ENCODE measurements at regions not wholly inside any gene's neighbourhood (a gene's known extent, or its start where the extent isn't known, plus 50 kb on each side); places are given as distances from the start of the nearest gene placed in this dataset.

DNA sequence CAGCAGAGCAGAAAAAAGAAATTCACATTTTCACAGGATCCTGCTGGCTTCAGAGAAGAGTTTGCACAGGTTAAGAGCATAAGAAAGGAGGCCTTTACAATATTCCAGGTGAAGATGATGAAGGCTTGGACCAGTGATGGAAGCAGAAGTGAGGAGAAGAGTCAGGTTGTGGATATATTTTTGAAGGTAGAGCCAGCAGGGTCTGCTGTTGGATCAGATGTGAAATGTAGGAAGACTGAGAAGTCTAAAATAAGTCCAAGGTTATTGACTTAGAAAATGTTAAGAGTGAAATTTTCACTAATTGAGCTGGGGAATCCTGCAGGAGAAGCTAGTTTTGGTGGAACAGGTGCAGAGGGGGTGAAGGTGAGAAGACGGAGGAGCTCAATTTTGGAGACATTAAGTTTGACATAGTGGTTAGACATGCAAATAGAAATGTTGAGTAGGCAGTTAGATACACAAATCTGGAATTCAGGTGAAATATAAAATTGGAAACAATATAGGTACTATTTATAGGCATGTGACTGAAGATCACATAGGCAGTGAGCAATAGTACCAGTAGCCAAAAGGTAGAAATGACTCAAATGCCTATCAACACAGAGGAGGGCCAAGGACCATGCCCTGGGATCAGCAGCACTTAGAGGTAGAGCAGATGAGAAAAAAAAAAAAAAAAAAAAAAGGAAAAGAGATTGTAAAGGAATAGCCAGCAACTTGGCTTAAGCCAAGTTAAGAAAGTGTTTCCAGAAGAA, 252.0 kb downstream of the AASDHPPT start:
- CTCF ChIA-PET = no interaction called here
- Mint-ChIP-seq H3K27me3 (no peaks in the 10 kb centered on the region), H3K4me1 (no peaks in the 10 kb centered on the region), H3K4me3 (no peak overlapping the region), H3K36me3 (no peaks in the 10 kb centered on the region), H3K27ac (no peak overlapping the region), H3K9me3 (peaks cover 0 to 16% (median 4%) of the 10 kb centered on the region in 3 donors)
- H3K27me3 ChIP-seq (replicated peaks in 1 of 2; ENCODE audit: control insufficient read depth in 2 of 2, extremely low read depth in 1 of 2, insufficient read depth in 2 of 2, low read length in 1 of 2) = no peaks in the 10 kb centered on the region
- ATAC-seq (replicated peaks in 1 of 4) (no peak), DNase-seq (no peak)
- H3K36me3 ChIP-seq (ENCODE audit: control insufficient read depth in 2 of 2, extremely low read depth in 1 of 2, insufficient read depth in 1 of 2, low read length in 1 of 2) = no peaks in the 10 kb centered on the region
- no peak overlapping the region for H3K27ac ChIP-seq (ENCODE audit: low read length)
- no peak overlapping the region for H3K4me3 ChIP-seq (ENCODE audit: control insufficient read depth in 1 of 2, extremely low read depth in 1 of 2, low read length in 1 of 2)
- POLR2A ChIA-PET = no interaction called here
- 88% methylated on average over 1 of the region's 1 CpG for WGBS (ENCODE audit: insufficient coverage)
- H3K9me3 ChIP-seq = no peaks in the 10 kb centered on the region
- H3K4me1 ChIP-seq (ENCODE audit: control insufficient read depth in 1 of 2, extremely low read depth in 1 of 2, insufficient read depth in 2 of 2, low read length in 2 of 2) = no peaks in the 10 kb centered on the region

DNA sequence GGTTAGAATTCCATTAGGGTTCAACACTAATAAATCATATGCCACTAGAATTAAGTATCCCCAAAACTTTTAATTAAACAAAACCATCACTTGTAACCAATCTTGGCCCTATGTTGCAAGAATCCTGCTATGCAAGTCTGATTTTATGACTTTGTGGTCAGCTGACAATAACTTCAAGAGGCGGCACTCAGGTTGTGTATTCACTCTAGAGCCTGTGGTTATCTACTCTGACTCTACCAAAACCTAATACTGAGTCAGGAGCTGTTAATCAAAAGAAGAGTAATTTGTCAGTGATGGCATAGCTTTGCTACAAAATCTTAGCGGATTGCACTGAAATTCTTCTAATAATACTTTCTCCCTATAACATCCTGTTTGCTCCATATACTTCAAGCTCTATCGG, 253.7 kb downstream of the AASDHPPT start:
- Histone ChIP-seq H3K4me3 (ENCODE audit: control insufficient read depth in 1 of 2, extremely low read depth in 1 of 2, low read length in 1 of 2) (no peak overlapping the region), H3K27me3 (replicated peaks in 1 of 2; ENCODE audit: control insufficient read depth in 2 of 2, extremely low read depth in 1 of 2, insufficient read depth in 2 of 2, low read length in 1 of 2) (no peaks in the 10 kb centered on the region), H3K9me3 (no peaks in the 10 kb centered on the region), H3K27ac (ENCODE audit: low read length) (no peak overlapping the region), H3K36me3 (ENCODE audit: control insufficient read depth in 2 of 2, extremely low read depth in 1 of 2, insufficient read depth in 1 of 2, low read length in 1 of 2) (no peaks in the 10 kb centered on the region), H3K4me1 (ENCODE audit: control insufficient read depth in 1 of 2, extremely low read depth in 1 of 2, insufficient read depth in 2 of 2, low read length in 2 of 2) (no peaks in the 10 kb centered on the region)
- Mint-ChIP-seq H3K9me3 (peaks cover 0 to 16% (median 4%) of the 10 kb centered on the region in 3 donors), H3K36me3 (no peaks in the 10 kb centered on the region), H3K27me3 (no peaks in the 10 kb centered on the region), H3K4me3 (no peak overlapping the region), H3K4me1 (no peaks in the 10 kb centered on the region), H3K27ac (no peak overlapping the region)
- 60% methylated on average over 1 of the region's 3 CpGs for WGBS (ENCODE audit: insufficient coverage)
- DNase-seq = no peak
- CTCF ChIA-PET = no interaction called here
- ATAC-seq (replicated peaks in 1 of 4) = no peak
- POLR2A ChIA-PET = no interaction called here

DNA sequence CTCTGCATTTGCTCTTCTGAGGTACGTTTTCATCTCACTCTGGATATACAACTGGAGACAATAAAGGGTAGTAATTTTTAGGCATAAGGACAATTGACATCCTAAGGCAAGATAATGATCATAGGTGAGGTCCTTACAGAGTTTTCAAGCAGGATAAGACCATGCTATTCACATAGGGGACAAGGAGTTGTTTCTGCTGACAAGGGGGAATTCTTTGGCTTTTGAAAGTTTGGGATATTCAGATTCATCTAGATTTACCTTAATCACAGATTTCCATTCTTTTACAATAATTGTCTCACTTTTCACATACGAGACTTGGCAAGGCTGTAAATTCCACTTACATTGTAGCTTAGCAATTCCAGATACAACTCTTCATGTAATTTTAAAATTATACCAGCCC, 256.2 kb downstream of the AASDHPPT start:
- Histone ChIP-seq H3K4me3 (ENCODE audit: control insufficient read depth in 1 of 2, extremely low read depth in 1 of 2, low read length in 1 of 2) (no peak overlapping the region), H3K9me3 (no peaks in the 10 kb centered on the region), H3K27me3 (replicated peaks in 1 of 2; ENCODE audit: control insufficient read depth in 2 of 2, extremely low read depth in 1 of 2, insufficient read depth in 2 of 2, low read length in 1 of 2) (no peaks in the 10 kb centered on the region), H3K27ac (ENCODE audit: low read length) (no peak overlapping the region), H3K4me1 (ENCODE audit: control insufficient read depth in 1 of 2, extremely low read depth in 1 of 2, insufficient read depth in 2 of 2, low read length in 2 of 2) (no peaks in the 10 kb centered on the region), H3K36me3 (ENCODE audit: control insufficient read depth in 2 of 2, extremely low read depth in 1 of 2, insufficient read depth in 1 of 2, low read length in 1 of 2) (no peaks in the 10 kb centered on the region)
- no peaks in the 10 kb centered on the region for H3K27me3 Mint-ChIP-seq
- ATAC-seq (replicated peaks in 1 of 4) (no peak), DNase-seq (no peak)
- H3K4me3 Mint-ChIP-seq = no peak overlapping the region
- ChIA-PET POLR2A (no interaction called here), CTCF (no interaction called here)
- no CpG with 5 or more reads among the region's 2 CpGs for WGBS (ENCODE audit: insufficient coverage)
- no peak overlapping the region for H3K27ac Mint-ChIP-seq
- no peaks in the 10 kb centered on the region for H3K36me3 Mint-ChIP-seq
- no peaks in the 10 kb centered on the region for H3K4me1 Mint-ChIP-seq
- peaks cover 0 to 5% (median 4%) of the 10 kb centered on the region in 3 donors for H3K9me3 Mint-ChIP-seq

DNA sequence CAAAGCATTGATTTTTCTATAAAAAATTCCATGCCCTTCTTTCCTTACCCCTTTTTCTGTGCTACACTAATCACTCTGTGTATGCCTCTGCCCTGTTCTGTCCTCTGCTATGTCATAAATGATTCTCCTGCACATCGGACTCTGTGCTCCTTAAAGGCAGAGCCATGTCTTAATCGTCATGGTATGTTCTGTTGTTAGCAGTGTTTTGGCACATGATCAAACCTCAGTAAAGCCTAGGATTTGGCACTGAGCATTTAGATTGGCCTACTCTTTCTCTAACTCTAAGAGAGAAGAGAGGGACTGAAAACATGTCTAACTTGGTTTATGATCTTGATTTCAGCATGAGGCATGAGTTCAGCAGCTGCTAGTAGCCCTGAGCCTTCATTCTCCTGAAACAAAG, 266.9 kb downstream of the AASDHPPT start:
- H3K4me1 Mint-ChIP-seq = no peaks in the 10 kb centered on the region
- no peaks in the 10 kb centered on the region for H3K9me3 ChIP-seq
- H3K27me3 Mint-ChIP-seq = no peaks in the 10 kb centered on the region
- WGBS (ENCODE audit: insufficient coverage) = no CpG with 5 or more reads among the region's 2 CpGs
- H3K4me3 ChIP-seq (ENCODE audit: control insufficient read depth in 1 of 2, extremely low read depth in 1 of 2, low read length in 1 of 2) = no peak overlapping the region
- CTCF ChIA-PET = no interaction called here
- H3K4me1 ChIP-seq (ENCODE audit: control insufficient read depth in 1 of 2, extremely low read depth in 1 of 2, insufficient read depth in 2 of 2, low read length in 2 of 2) = no peaks in the 10 kb centered on the region
- H3K36me3 ChIP-seq (ENCODE audit: control insufficient read depth in 2 of 2, extremely low read depth in 1 of 2, insufficient read depth in 1 of 2, low read length in 1 of 2) = no peaks in the 10 kb centered on the region
- H3K9me3 Mint-ChIP-seq = peaks cover 2 to 9% (median 6%) of the 10 kb centered on the region in 3 donors
- H3K27ac ChIP-seq (ENCODE audit: low read length) = no peak overlapping the region
- POLR2A ChIA-PET = no interaction called here
- DNase-seq (no peak), ATAC-seq (replicated peaks in 1 of 4) (no peak)
- no peaks in the 10 kb centered on the region for H3K27me3 ChIP-seq (replicated peaks in 1 of 2; ENCODE audit: control insufficient read depth in 2 of 2, extremely low read depth in 1 of 2, insufficient read depth in 2 of 2, low read length in 1 of 2)
- H3K36me3 Mint-ChIP-seq = no peaks in the 10 kb centered on the region
- H3K4me3 Mint-ChIP-seq = no peak overlapping the region
- no peak overlapping the region for H3K27ac Mint-ChIP-seq

DNA sequence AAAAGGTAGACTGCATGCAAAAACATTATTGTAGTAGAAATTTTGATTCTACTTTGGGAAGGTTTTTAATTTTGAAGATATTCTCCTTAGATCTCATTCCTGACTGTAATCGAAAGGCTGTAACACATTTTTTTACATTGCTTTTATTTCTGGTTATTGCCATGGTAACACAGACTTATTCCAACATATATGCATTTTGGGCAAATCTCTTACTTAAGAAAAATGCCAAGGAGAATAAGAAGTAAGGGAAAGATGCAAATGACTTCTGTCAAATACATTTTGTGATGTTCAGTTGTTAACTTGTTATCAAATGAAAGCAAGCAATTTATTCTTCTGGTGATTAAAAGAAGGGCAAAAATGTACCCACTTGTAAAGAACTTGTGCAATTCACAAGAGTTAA, 267.5 kb downstream of the AASDHPPT start:
- no CpG with 5 or more reads among the region's 1 CpG for WGBS (ENCODE audit: insufficient coverage)
- Mint-ChIP-seq H3K27me3 (no peaks in the 10 kb centered on the region), H3K4me3 (no peak overlapping the region), H3K4me1 (no peaks in the 10 kb centered on the region), H3K36me3 (no peaks in the 10 kb centered on the region), H3K27ac (no peak overlapping the region), H3K9me3 (peaks cover 6 to 9% (median 7%) of the 10 kb centered on the region in 3 donors)
- Histone ChIP-seq H3K27ac (ENCODE audit: low read length) (no peak overlapping the region), H3K36me3 (ENCODE audit: control insufficient read depth in 2 of 2, extremely low read depth in 1 of 2, insufficient read depth in 1 of 2, low read length in 1 of 2) (no peaks in the 10 kb centered on the region), H3K4me3 (ENCODE audit: control insufficient read depth in 1 of 2, extremely low read depth in 1 of 2, low read length in 1 of 2) (no peak overlapping the region), H3K9me3 (no peaks in the 10 kb centered on the region), H3K27me3 (replicated peaks in 1 of 2; ENCODE audit: control insufficient read depth in 2 of 2, extremely low read depth in 1 of 2, insufficient read depth in 2 of 2, low read length in 1 of 2) (no peaks in the 10 kb centered on the region), H3K4me1 (ENCODE audit: control insufficient read depth in 1 of 2, extremely low read depth in 1 of 2, insufficient read depth in 2 of 2, low read length in 2 of 2) (no peaks in the 10 kb centered on the region)
- POLR2A ChIA-PET = no interaction called here
- no peak for DNase-seq
- CTCF ChIA-PET = no interaction called here
- no peak for ATAC-seq (replicated peaks in 1 of 4)

DNA sequence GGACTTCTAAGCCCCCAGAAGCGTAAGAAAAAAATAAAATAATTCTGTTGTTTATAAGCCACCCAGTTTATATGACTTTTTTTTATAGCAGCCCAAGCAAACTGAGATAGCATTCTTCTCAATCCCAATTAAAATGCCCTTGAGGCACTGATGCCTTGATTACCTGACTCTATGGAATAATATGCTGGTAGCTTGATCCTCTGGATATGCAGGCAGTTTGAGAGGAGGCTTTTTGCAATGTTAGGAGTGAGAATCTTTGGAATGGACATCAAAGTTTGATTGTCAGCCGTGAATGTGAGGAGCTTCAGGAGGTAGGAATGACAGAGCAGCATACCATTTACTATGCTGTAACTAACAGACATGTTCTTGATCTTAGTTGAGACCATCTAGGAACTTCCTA, 275.6 kb downstream of the AASDHPPT start:
- WGBS (ENCODE audit: insufficient coverage) = 43% methylated on average over 1 of the region's 2 CpGs
- Mint-ChIP-seq H3K27me3 (no peaks in the 10 kb centered on the region), H3K4me1 (no peaks in the 10 kb centered on the region), H3K9me3 (peaks cover 2 to 8% (median 7%) of the 10 kb centered on the region in 3 donors), H3K4me3 (no peak overlapping the region), H3K27ac (no peak overlapping the region), H3K36me3 (no peaks in the 10 kb centered on the region)
- no peak for ATAC-seq (replicated peaks in 1 of 4)
- ChIA-PET POLR2A (no interaction called here), CTCF (no interaction called here)
- Histone ChIP-seq H3K36me3 (ENCODE audit: control insufficient read depth in 2 of 2, extremely low read depth in 1 of 2, insufficient read depth in 1 of 2, low read length in 1 of 2) (no peaks in the 10 kb centered on the region), H3K9me3 (no peaks in the 10 kb centered on the region), H3K4me3 (ENCODE audit: control insufficient read depth in 1 of 2, extremely low read depth in 1 of 2, low read length in 1 of 2) (no peak overlapping the region), H3K4me1 (ENCODE audit: control insufficient read depth in 1 of 2, extremely low read depth in 1 of 2, insufficient read depth in 2 of 2, low read length in 2 of 2) (no peaks in the 10 kb centered on the region), H3K27ac (ENCODE audit: low read length) (no peak overlapping the region), H3K27me3 (replicated peaks in 1 of 2; ENCODE audit: control insufficient read depth in 2 of 2, extremely low read depth in 1 of 2, insufficient read depth in 2 of 2, low read length in 1 of 2) (no peaks in the 10 kb centered on the region)
- DNase-seq = no peak

DNA sequence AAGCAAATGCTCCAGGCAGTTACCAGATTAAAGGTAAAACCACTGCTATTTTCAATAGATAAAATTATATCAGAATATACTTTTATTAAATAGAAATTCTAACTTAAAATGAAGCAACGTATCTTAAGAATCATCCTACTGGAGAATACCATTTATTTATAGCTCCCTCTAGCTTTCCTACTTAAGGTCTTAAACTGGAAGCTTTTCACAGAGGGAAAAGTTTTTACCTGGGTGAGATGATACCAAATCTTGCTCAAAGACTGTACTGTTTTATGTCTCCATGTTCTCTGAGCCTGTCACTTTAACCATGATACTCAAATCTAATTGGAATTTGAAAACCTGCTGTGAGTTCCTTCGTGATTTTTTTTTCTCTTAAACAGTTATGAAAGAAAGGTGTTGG, 291.8 kb downstream of the AASDHPPT start:
- no peak for ATAC-seq (replicated peaks in 1 of 4)
- Mint-ChIP-seq H3K36me3 (no peaks in the 10 kb centered on the region), H3K9me3 (no peaks in the 10 kb centered on the region), H3K4me3 (no peak overlapping the region), H3K27ac (no peak overlapping the region), H3K4me1 (no peaks in the 10 kb centered on the region), H3K27me3 (no peaks in the 10 kb centered on the region)
- POLR2A ChIA-PET = no interaction called here
- Histone ChIP-seq H3K9me3 (no peaks in the 10 kb centered on the region), H3K27me3 (replicated peaks in 1 of 2; ENCODE audit: control insufficient read depth in 2 of 2, extremely low read depth in 1 of 2, insufficient read depth in 2 of 2, low read length in 1 of 2) (no peaks in the 10 kb centered on the region), H3K27ac (ENCODE audit: low read length) (no peak overlapping the region), H3K36me3 (ENCODE audit: control insufficient read depth in 2 of 2, extremely low read depth in 1 of 2, insufficient read depth in 1 of 2, low read length in 1 of 2) (no peaks in the 10 kb centered on the region), H3K4me1 (ENCODE audit: control insufficient read depth in 1 of 2, extremely low read depth in 1 of 2, insufficient read depth in 2 of 2, low read length in 2 of 2) (no peaks in the 10 kb centered on the region), H3K4me3 (ENCODE audit: control insufficient read depth in 1 of 2, extremely low read depth in 1 of 2, low read length in 1 of 2) (no peak overlapping the region)
- DNase-seq = no peak
- CTCF ChIA-PET = no interaction called here
- WGBS (ENCODE audit: insufficient coverage) = no CpG with 5 or more reads among the region's 2 CpGs

Measured in T-cell (primary cell).